C4-2B (cell line): ENCODE measurements at regions not wholly inside any gene's neighbourhood (a gene's known extent, or its start where the extent isn't known, plus 50 kb on each side); places are given as distances from the start of the nearest gene placed in this dataset.

Source experiments
- CTCF ChIP-seq: fragments of 450-650 bp; conservative IDR thresholded peaks from 2 replicates; pipeline ENCODE4 v1.5.1; 2017; ENCODE audit warnings: mild to moderate bottlenecking
- ZFX ChIP-seq: fragments of 450-650 bp; IDR thresholded peaks from 2 replicates; pipeline ENCODE4 v1.6.1; 2017

DNA sequence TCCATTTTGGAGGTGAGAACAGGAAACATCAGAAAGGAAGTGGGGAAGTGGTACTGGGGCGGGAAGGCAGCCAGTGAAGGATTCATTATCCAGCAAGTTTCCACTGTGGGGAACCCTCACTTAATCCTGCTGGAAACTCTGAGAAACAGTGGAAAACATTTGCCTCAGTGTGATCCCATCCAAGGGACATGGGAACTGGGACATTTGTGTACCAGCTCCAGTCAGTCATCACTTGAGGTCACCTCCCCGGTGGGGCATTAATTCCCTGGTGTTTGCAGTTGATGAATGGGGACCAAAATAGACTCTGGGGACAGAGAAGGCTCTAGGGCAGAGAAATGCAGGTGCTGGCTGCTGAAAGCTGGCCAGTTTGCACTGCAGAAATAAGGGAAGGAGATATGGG, 599.9 kb downstream of the BUD13 start:
- TF ChIP-seq CTCF (no peak), ZFX (no peak)
